MCF 10A (cell line): ENCODE measurements at regions not wholly inside any gene's neighbourhood (a gene's known extent, or its start where the extent isn't known, plus 50 kb on each side); places are given as distances from the start of the nearest gene placed in this dataset.

ENCODE experiments used
- BruUV-seq: library from RNA; stranded (reverse); fragments of 400-500 nt; replicated peaks from 2 replicates; lab custom pipeline; 2021; lab: Mats Ljungman, UMichigan
- CTCF ChIA-PET: fragments of 300-600 bp; sonication (Branson Sonifier 250); formaldehyde crosslinking; extraction: SDS; loops from one replicate; lab custom pipeline; 2021; ENCODE audit warnings: antibody characterized with exemption, inconsistent platforms; lab: Yijun Ruan, JAX
- POLR2A ChIA-PET: fragments of 300-600, 350-650 bp; sonication (Branson Sonifier 250); formaldehyde crosslinking; extraction: SDS; loops from one replicate; lab custom pipeline; 2020; ENCODE audit warnings: antibody characterized with exemption, inconsistent platforms; lab: Yijun Ruan, JAX
- DNase-seq: peaks from one replicate; pipeline ENCODE4 v3.0.0-alpha.2; 2018; ENCODE audit not compliant: unreplicated experiment
- H3K27ac Mint-ChIP-seq: one replicate; pipeline ENCODE4 v1.8.0; 2022; ENCODE audit warnings: mild to moderate bottlenecking, low read depth, mixed read lengths; ENCODE audit not compliant: unreplicated experiment
- H3K27me3 Mint-ChIP-seq: one replicate; pipeline ENCODE4 v1.8.0; 2022; ENCODE audit warnings: mixed read lengths; ENCODE audit not compliant: insufficient read depth, unreplicated experiment
- H3K36me3 Mint-ChIP-seq: one replicate; pipeline ENCODE4 v1.8.0; 2022; ENCODE audit warnings: mild to moderate bottlenecking, moderate library complexity, mixed read lengths; ENCODE audit not compliant: insufficient read depth, unreplicated experiment
- H3K4me1 Mint-ChIP-seq: one replicate; pipeline ENCODE4 v1.8.0; 2022; ENCODE audit warnings: mixed read lengths; ENCODE audit not compliant: insufficient read depth, unreplicated experiment
- H3K4me3 Mint-ChIP-seq: one replicate; pipeline ENCODE4 v1.8.0; 2022; ENCODE audit warnings: mild to moderate bottlenecking, moderate library complexity, mixed read lengths; ENCODE audit not compliant: unreplicated experiment
- H3K9me3 Mint-ChIP-seq: one replicate; pipeline ENCODE4 v1.8.0; 2022; ENCODE audit warnings: mixed read lengths; ENCODE audit not compliant: unreplicated experiment
- CTCF ChIP-seq: fragments of 200-600 bp; IDR thresholded peaks from one replicate; pipeline ENCODE4 v1.8.0; 2022; ENCODE audit warnings: antibody characterized with exemption, mild to moderate bottlenecking; ENCODE audit not compliant: unreplicated experiment
- intact Hi-C: fragments of 100-400 bp; cut with micrococcal nuclease; formaldehyde crosslinking; loops from 2 replicates; pipeline ENCODE4 v1.14.1; 2022

- H3K27ac Mint-ChIP-seq, result peak overlapping the region; percentile 6
- TF ChIP-seq CTCF, result peak; percentile 39
- peak; percentile 80 for DNase-seq
- intact Hi-C loops, result loop anchor here (1.0 to 2.0 kb wide), 5 partner anchors 160 to 1516 kb away; no protein-coding TSS in a partner anchor
- CTCF ChIA-PET, result interaction anchor here (0.6 to 2.1 kb wide), 30 partner anchors 9 to 1539 kb away, joined by 3 to 13 read pairs (median 4); no protein-coding TSS in a partner anchor
- H3K9me3 Mint-ChIP-seq, result peaks cover 2% of the 10 kb centered on the region
- POLR2A ChIA-PET, result interaction anchor here (0.7 to 2.8 kb wide), 7 partner anchors 303 to 1516 kb away, joined by 3 to 18 read pairs (median 3); no protein-coding TSS in a partner anchor
- no peaks in the 10 kb centered on the region for H3K36me3 Mint-ChIP-seq
- H3K4me1 Mint-ChIP-seq, result peaks cover 20% of the 10 kb centered on the region
- H3K27me3 Mint-ChIP-seq, result no peaks in the 10 kb centered on the region
- peak overlapping the region; percentile 69 for H3K4me3 Mint-ChIP-seq
- BruUV-seq, result no TSS peak
Observed at GRCh38 chr2:156892467-156893281, 364.8 kb upstream of the GALNT5 start.

- no TSS peak for BruUV-seq
- H3K4me1 Mint-ChIP-seq, result peaks cover 22% of the 10 kb centered on the region
- no peaks in the 10 kb centered on the region for H3K36me3 Mint-ChIP-seq
- no peaks in the 10 kb centered on the region for H3K27me3 Mint-ChIP-seq
- CTCF ChIA-PET, result no interaction called here
- POLR2A ChIA-PET, result no interaction called here
- H3K9me3 Mint-ChIP-seq, result peaks cover 7% of the 10 kb centered on the region
- intact Hi-C loops, result no loop called here
- no peak overlapping the region for H3K27ac Mint-ChIP-seq
- no peak overlapping the region for H3K4me3 Mint-ChIP-seq
- no peak for TF ChIP-seq CTCF
- peak; percentile 57 for DNase-seq
Observed at GRCh38 chr2:156896294-156896693, 361.2 kb upstream of the GALNT5 start.

- intact Hi-C loops, result no loop called here
Observed at GRCh38 chr2:156897548-156897947, 360.0 kb upstream of the GALNT5 start.

More at GRCh38 chr2:156897548-156897947, 360.0 kb upstream of the GALNT5 start:
- no peaks in the 10 kb centered on the region for H3K27me3 Mint-ChIP-seq
- no peak overlapping the region for H3K27ac Mint-ChIP-seq
- peaks cover 20% of the 10 kb centered on the region for H3K4me1 Mint-ChIP-seq
- no TSS peak for BruUV-seq
- POLR2A ChIA-PET, result no interaction called here
- no peak for DNase-seq
- H3K36me3 Mint-ChIP-seq, result no peaks in the 10 kb centered on the region
- no peak for TF ChIP-seq CTCF
- CTCF ChIA-PET, result interaction anchor here (0.6 to 0.9 kb wide), 3 partner anchors 299 to 555 kb away, joined by 5 to 6 read pairs (median 5); no protein-coding TSS in a partner anchor
- peaks cover 7% of the 10 kb centered on the region for H3K9me3 Mint-ChIP-seq
- no peak overlapping the region for H3K4me3 Mint-ChIP-seq
